ENCODE measurements at regions not wholly inside any gene's neighbourhood (a gene's known extent, or its start where the extent isn't known, plus 50 kb on each side); places are given as distances from the start of the nearest gene placed in this dataset.
A peak's percentile ranks its signal among the peaks of the same experiment; 100 is the strongest.
"Not testable (repeated sequence)": the region's sequence is repeated elsewhere in the genome, so short reads cannot be mapped to it uniquely, and the experiment has no call there.

DNA sequence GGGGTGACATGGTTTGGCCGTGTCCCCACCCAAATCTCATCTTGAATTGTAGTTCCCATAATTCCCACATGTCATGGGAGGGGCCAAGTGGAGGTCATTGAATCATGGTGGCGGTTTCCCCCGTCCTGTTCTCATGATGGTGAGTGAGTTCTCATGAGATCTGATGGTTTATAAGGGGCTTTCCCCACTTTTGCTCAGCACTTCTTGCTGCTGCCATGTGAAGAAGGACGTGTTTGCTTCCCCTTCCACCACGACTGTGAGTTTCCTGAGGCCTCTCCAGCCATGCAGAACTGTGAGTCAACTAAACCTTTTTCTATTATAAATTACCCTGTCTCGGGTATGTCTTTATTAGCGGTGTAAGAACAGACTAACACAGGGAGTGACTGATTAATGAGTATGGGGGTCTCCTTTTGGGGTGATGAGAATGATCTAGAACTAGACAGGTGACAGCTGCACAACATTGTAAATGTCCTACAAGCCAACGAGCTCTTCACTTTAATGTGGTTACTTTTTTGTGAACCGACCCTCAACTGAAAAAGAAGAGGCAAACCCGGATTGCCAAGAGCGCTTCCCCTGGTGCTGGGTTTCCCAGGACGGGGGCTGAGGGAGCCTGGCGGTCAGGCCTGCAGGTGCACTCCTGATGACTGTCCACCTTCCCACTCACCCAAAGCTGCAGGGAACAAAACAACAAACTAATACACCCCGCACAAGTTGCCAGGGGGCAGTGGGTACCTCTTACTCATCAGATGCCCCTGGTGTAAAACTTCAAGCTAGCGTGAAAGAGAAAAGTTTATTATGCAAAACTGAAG, 90.1 kb downstream of the NCOR2 start:
- DNase-seq (ENCODE audit: low spot score) (no peak), ATAC-seq (no peak)

DNA sequence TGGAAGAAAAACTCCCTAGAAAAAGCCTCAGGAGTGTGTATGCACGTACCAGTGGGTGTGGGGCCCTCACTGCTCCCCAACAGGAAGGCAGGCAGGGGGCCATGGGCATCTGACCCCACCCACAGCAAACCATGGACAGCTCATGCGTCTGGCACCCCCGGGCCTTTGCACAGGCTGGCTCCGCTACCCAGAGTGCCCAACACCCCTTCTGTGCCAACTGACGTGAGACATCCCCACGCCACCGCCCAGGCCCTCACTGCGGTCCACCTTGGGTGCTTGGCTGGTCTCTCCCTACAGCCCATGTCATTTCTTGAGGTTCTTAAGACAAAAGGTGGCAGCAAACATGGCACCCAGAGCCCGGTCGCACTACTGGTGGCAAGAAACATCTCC, 91.4 kb downstream of the NCOR2 start:
- no peak for DNase-seq (ENCODE audit: low spot score)
- no peak for ATAC-seq

- no peak for DNase-seq (ENCODE audit: low spot score)
- ATAC-seq = no peak
These were observed 92.0 kb downstream of the NCOR2 start for GRCh38 chr12:124475295-124476010.

DNA sequence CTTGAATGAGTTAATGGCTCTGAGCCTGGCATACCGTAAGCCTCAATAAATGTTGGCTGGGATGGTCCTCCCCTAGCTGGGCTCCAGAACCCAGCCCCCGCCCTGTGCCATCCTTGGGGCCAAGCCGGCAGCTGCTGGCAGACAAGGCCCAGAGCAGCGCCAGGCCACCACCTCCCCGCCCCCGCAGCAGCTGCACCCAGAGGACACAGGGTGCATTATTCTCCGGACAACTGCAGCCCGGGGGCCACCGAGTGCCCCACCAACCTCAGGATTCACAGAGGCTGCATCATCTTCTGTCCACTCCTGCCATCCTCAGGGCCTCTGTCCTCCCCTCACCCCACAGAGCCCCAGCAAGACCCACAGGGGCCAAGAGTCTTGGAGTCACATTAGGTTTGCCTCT, 92.7 kb downstream of the NCOR2 start:
- no peak for DNase-seq (ENCODE audit: low spot score)
- peak; percentile 25 for ATAC-seq

GRCh38 chr12:124472690-124473279, 94.6 kb downstream of the NCOR2 start:
- ATAC-seq = no peak
- no peak for DNase-seq (ENCODE audit: low spot score)

- ATAC-seq (no peak), DNase-seq (ENCODE audit: low spot score) (no peak)
These were observed 95.6 kb downstream of the NCOR2 start for GRCh38 chr12:124471828-124472227.

DNA sequence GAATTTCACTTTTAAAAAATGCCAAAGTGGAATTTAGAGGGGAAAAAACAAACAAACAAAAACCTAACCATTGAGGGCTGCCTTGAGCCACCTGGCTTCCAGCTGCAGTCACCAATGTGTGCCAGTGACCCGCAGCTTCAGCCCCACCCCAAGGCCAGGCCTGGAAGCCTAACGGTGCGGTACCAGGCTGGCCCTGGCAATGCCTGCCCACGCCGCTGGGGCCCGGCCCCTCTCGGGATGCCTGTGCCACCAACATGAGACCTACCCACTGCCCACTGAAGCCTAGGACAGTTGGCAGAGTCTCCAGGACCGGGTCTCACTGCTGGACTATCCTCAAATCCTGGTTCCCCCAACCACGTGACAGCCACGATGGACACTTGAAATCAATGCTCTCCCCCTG, 96.6 kb downstream of the NCOR2 start:
- no peak for ATAC-seq
- no peak for DNase-seq (ENCODE audit: low spot score)

DNA sequence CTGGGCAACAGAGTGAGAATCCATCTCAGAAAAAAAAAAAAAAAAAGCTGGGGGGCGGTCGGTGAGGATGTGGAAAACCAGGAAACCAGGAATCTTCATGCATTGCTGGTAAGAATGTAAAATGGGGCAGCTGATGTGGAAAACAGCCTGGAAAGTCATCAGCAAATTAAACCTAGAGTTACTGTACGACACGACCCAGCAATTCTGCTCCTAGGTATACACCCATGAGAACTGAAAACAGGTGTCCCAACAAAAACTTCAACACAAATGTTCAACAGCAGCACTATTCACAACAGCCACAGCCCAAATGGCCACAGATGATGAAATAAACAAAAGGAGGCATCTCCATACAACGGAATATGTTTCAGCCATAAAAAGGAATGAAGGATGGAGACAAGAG, 97.3 kb downstream of the NCOR2 start:
- DNase-seq (ENCODE audit: low spot score) (no peak), ATAC-seq (no peak)

GRCh38 chr12:124469193-124469888, 98.1 kb downstream of the NCOR2 start:
- DNase-seq (ENCODE audit: low spot score) (no peak), ATAC-seq (no peak)

DNA sequence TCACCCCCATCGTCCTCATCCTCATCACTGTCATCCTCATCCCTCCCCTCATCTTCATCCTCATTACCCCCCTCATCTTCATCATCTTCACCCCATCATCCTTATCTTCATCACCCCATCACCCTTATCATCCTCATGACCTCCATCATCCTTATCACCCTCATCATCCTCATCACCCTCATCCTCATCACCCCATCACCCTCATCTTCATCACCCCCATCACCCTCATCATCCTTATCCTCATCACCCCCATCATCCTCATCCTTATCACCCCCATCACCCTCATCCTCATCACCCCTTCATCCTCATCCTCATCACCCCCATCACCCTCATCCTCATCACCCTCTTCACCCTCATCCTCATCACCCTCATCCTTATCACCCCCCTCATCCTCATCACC, 99.9 kb downstream of the NCOR2 start:
- DNase-seq (ENCODE audit: low spot score); ATAC-seq: not testable (repeated sequence)

- DNase-seq (ENCODE audit: low spot score) = no peak
- ATAC-seq = peak; percentile 65
These were observed 100.9 kb downstream of the NCOR2 start for GRCh38 chr12:124466216-124467128.

DNA sequence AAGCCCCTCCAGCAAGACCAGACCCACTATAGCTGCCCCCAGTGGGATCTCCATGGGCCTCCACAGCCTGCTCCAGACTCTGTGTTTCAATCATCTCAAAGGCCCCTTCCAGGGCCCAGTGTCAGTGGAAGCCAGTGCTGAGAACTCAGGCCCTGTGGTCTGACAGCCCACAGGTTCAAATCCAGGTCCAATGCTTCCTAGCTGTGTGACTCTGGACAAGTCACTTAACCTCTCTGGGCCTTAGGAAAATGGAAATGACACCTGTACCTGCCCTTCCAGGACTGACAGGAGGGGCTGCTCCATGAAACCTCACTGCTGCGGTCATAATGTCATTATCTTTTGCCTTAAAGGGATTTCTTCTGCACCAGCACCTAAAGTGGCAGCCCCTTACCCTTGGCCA, 101.9 kb downstream of the NCOR2 start:
- DNase-seq (ENCODE audit: low spot score) (no peak), ATAC-seq (no peak)

DNA sequence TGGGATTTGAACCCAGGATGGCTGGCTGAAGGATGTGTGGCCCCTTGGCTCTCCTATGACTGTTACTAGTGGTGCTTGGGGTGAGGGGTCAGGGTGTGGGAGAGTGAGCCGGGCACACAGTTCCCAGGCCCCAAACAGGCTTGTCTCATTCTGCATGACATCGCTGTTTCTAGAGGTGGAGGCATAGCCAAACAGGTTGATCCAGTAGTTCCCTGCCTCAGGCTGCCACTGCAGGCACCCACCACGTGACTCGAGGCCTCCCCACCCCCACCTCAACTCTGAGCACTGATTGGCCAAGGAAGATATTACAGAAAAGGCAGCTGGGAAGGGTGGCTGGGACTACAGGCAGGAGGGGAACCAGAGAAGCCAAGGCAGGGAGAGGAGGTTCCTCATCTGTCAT, 102.6 kb downstream of the NCOR2 start:
- DNase-seq (ENCODE audit: low spot score) = no peak
- no peak for ATAC-seq

GRCh38 chr12:124464062-124464461, 103.3 kb downstream of the NCOR2 start:
- DNase-seq (ENCODE audit: low spot score) = no peak
- ATAC-seq = peak; percentile 41

GRCh38 chr12:124463341-124463921, 104.0 kb downstream of the NCOR2 start:
- no peak for DNase-seq (ENCODE audit: low spot score)
- ATAC-seq = no peak

DNA sequence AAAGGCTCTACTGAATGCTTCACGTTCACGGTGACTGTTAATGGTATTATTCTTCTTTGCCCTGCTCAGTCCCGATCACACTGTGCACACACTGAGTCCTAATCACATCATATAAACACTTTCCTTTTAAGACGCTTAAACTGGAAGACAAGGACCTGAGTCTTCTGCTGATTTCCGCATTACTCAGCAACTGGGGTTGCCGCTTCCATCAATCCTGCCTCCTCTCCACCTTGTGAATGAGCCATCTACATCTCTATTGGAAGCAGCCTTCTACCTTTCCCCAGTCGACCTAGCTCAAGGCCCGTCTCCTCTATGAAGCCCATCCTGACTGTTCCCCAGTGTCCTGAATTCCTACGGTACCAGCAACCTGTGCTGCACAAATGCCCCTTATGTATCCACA, 104.7 kb downstream of the NCOR2 start:
- ATAC-seq (no peak), DNase-seq (ENCODE audit: low spot score) (no peak)

DNA sequence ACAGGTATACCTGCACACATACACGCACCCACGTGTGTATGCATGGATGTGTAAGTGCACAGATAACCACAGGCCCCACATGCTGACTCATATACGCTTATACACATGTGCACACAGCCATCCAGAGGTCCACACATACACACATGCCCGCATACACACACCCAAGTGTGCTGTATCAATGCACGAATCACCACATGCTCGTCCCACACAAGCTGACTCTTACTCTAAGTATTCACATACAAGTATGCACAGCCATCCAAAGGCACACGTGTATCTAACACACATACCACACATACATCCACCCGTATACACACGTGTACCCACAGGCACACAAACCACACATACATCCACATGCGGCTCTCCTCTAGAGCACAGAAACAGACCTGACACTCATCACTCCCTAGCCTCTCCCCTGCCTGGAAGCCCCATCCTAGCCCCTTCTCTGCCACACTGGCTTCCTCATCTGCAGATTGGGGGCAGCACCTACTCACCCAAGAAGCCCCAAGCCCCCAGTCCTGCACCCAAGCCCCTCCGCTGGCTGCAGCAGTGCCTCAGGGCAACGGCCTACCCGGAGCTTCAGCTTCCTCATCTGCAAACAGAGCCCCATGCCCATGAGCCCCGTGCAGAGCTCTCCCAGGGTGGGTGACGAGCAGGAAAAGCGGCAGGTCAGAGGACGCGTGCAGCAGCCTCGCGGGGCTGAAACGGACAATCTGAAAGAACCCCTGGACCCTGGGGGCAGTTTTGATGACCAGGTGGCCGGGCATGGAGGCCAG, 105.4 kb downstream of the NCOR2 start:
- DNase-seq (ENCODE audit: low spot score) (no peak), ATAC-seq (no peak)

DNA sequence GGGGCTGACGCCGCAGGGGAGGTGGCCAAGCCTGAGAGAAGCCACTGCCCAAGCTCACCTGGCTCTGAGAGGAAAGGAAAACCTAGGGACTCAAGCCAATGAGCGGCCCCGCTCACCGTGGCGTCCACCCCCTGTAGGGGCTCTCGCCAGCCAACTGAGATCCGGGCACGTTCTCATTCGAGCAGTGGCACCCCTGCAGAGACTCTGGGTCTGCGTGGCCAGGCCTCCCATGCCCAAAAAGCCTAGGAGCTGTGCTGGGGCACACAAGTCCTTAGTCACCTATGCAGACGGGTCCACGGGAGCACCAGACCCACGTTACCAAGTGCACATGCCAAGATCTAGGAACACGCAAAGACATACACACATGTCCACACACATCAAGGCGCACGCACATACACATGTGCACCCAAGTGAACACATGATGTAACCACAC, 106.2 kb downstream of the NCOR2 start:
- no peak for ATAC-seq
- DNase-seq (ENCODE audit: low spot score) = no peak

GRCh38 chr12:124460771-124461170, 106.6 kb downstream of the NCOR2 start:
- ATAC-seq = no peak
- no peak for DNase-seq (ENCODE audit: low spot score)

All from left lobe of liver (tissue), 2 donors.